ENCODE measurements at regions not wholly inside any gene's neighbourhood (a gene's known extent, or its start where the extent isn't known, plus 50 kb on each side); places are given as distances from the start of the nearest gene placed in this dataset.

GRCh38 chr10:83656924-83657323 lies 482.4 kb upstream of the GHITM start:
- Histone ChIP-seq H3K36me3 (ENCODE audit: control insufficient read depth, insufficient read depth, low read length) (no peaks in the 10 kb centered on the region), H3K4me3 (replicated peaks; ENCODE audit: low read depth, low read length) (no peak overlapping the region), H3K27me3 (replicated peaks; ENCODE audit: control insufficient read depth, insufficient read depth, low read length) (no peaks in the 10 kb centered on the region)
- no peak for DNase-seq (ENCODE audit: extremely low read depth, insufficient read length)
- TF ChIP-seq CTCF (IDR thresholded peaks at IDR 0.05; ENCODE audit: insufficient read depth, low read length, poor library complexity, severe bottlenecking), result no peak

GRCh38 chr10:83657487-83657886 lies 481.8 kb upstream of the GHITM start:
- no peaks in the 10 kb centered on the region for H3K27me3 ChIP-seq (replicated peaks; ENCODE audit: control insufficient read depth, insufficient read depth, low read length)
- H3K4me3 ChIP-seq (replicated peaks; ENCODE audit: low read depth, low read length), result no peak overlapping the region
- DNase-seq (ENCODE audit: extremely low read depth, insufficient read length), result no peak
- no peak for TF ChIP-seq CTCF (IDR thresholded peaks at IDR 0.05; ENCODE audit: insufficient read depth, low read length, poor library complexity, severe bottlenecking)
- H3K36me3 ChIP-seq (ENCODE audit: control insufficient read depth, insufficient read depth, low read length), result no peaks in the 10 kb centered on the region

GRCh38 chr10:83663918-83664317 lies 475.4 kb upstream of the GHITM start:
- TF ChIP-seq CTCF (IDR thresholded peaks at IDR 0.05; ENCODE audit: insufficient read depth, low read length, poor library complexity, severe bottlenecking), result no peak
- Histone ChIP-seq H3K4me3 (replicated peaks; ENCODE audit: low read depth, low read length) (no peak overlapping the region), H3K27me3 (replicated peaks; ENCODE audit: control insufficient read depth, insufficient read depth, low read length) (no peaks in the 10 kb centered on the region), H3K36me3 (ENCODE audit: control insufficient read depth, insufficient read depth, low read length) (no peaks in the 10 kb centered on the region)
- DNase-seq (ENCODE audit: extremely low read depth, insufficient read length), result no peak

GRCh38 chr10:83666762-83667161 lies 472.5 kb upstream of the GHITM start:
- DNase-seq (ENCODE audit: extremely low read depth, insufficient read length), result no peak
- Histone ChIP-seq H3K36me3 (ENCODE audit: control insufficient read depth, insufficient read depth, low read length) (no peaks in the 10 kb centered on the region), H3K4me3 (replicated peaks; ENCODE audit: low read depth, low read length) (no peak overlapping the region), H3K27me3 (replicated peaks; ENCODE audit: control insufficient read depth, insufficient read depth, low read length) (no peaks in the 10 kb centered on the region)
- TF ChIP-seq CTCF (IDR thresholded peaks at IDR 0.05; ENCODE audit: insufficient read depth, low read length, poor library complexity, severe bottlenecking), result no peak

GRCh38 chr10:83667594-83667993 lies 471.7 kb upstream of the GHITM start:
- Histone ChIP-seq H3K27me3 (replicated peaks; ENCODE audit: control insufficient read depth, insufficient read depth, low read length) (no peaks in the 10 kb centered on the region), H3K36me3 (ENCODE audit: control insufficient read depth, insufficient read depth, low read length) (no peaks in the 10 kb centered on the region), H3K4me3 (replicated peaks; ENCODE audit: low read depth, low read length) (no peak overlapping the region)
- no peak for DNase-seq (ENCODE audit: extremely low read depth, insufficient read length)
- no peak for TF ChIP-seq CTCF (IDR thresholded peaks at IDR 0.05; ENCODE audit: insufficient read depth, low read length, poor library complexity, severe bottlenecking)

- TF ChIP-seq CTCF (IDR thresholded peaks at IDR 0.05; ENCODE audit: insufficient read depth, low read length, poor library complexity, severe bottlenecking), result no peak
- no peaks in the 10 kb centered on the region for H3K36me3 ChIP-seq (ENCODE audit: control insufficient read depth, insufficient read depth, low read length)
- DNase-seq (ENCODE audit: extremely low read depth, insufficient read length), result no peak
- H3K27me3 ChIP-seq (replicated peaks; ENCODE audit: control insufficient read depth, insufficient read depth, low read length), result no peaks in the 10 kb centered on the region
- H3K4me3 ChIP-seq (replicated peaks; ENCODE audit: low read depth, low read length), result no peak overlapping the region
These were observed 466.0 kb upstream of the GHITM start for GRCh38 chr10:83673316-83673715.

All from GM06990 (cell line).